ENCODE measurements at regions not wholly inside any gene's neighbourhood (a gene's known extent, or its start where the extent isn't known, plus 50 kb on each side); places are given as distances from the start of the nearest gene placed in this dataset.

DNA sequence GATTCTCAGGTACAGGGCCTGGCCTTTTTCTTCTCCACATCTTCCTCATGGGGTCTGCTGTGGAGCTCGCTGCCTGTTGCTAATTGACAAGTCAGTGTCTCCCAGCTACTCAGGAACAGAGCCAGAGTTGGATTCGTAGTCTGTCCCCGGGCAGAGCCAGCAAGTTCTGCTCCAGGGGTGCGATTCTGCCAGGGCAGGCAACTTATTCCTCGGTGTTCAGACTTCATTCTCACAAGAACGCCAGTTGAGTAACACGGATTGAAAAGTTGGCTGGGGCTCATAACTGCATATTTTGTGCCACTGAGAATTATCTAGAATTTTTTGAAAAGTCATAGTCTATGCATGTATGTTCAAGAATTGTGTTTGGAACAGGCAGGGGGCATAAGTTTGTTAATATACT is 336.7 kb upstream of the NPVF start:
- TF ChIP-seq, protein P1, sequence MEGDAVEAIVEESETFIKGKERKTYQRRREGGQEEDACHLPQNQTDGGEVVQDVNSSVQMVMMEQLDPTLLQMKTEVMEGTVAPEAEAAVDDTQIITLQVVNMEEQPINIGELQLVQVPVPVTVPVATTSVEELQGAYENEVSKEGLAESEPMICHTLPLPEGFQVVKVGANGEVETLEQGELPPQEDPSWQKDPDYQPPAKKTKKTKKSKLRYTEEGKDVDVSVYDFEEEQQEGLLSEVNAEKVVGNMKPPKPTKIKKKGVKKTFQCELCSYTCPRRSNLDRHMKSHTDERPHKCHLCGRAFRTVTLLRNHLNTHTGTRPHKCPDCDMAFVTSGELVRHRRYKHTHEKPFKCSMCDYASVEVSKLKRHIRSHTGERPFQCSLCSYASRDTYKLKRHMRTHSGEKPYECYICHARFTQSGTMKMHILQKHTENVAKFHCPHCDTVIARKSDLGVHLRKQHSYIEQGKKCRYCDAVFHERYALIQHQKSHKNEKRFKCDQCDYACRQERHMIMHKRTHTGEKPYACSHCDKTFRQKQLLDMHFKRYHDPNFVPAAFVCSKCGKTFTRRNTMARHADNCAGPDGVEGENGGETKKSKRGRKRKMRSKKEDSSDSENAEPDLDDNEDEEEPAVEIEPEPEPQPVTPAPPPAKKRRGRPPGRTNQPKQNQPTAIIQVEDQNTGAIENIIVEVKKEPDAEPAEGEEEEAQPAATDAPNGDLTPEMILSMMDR (IDR thresholded peaks at IDR 0.05), result no peak
- TF ChIP-seq POLR2A (IDR thresholded peaks at IDR 0.05), result no peak

Measured in adrenal gland (tissue), 5 donors.